Trophoblast cell (in vitro differentiated cells and primary cell): ENCODE measurements at regions not wholly inside any gene's neighbourhood (a gene's known extent, or its start where the extent isn't known, plus 50 kb on each side); places are given as distances from the start of the nearest gene placed in this dataset.

Source experiments
- DNase-seq, 2 donors: peaks; one replicate each; pipeline ENCODE4 v3.0.0-alpha.2; 2016
- H2AFZ ChIP-seq: 2 replicates; pipeline ENCODE4 v1.6.1; 2013; ENCODE audit warnings: low read length, moderate library complexity, mild to moderate bottlenecking; ENCODE audit not compliant: insufficient read depth, poor library complexity
- H2AK5ac ChIP-seq: 2 replicates; pipeline ENCODE4 v1.6.1; 2013; ENCODE audit warnings: mild to moderate bottlenecking, low read length
- H2BK120ac ChIP-seq: 2 replicates; pipeline ENCODE4 v1.6.1; 2013; ENCODE audit warnings: low read length, mild to moderate bottlenecking, moderate library complexity; ENCODE audit not compliant: insufficient read depth, poor library complexity
- H2BK12ac ChIP-seq: 2 replicates; pipeline ENCODE4 v1.6.1; 2013; ENCODE audit warnings: mild to moderate bottlenecking, low read length, moderate library complexity
- H2BK5ac ChIP-seq: 2 replicates; pipeline ENCODE4 v1.6.1; 2013; ENCODE audit warnings: low read length, low read depth, moderate library complexity, mild to moderate bottlenecking; ENCODE audit not compliant: poor library complexity
- H3K14ac ChIP-seq: 2 replicates; pipeline ENCODE4 v1.6.1; 2013; ENCODE audit warnings: mild to moderate bottlenecking, low read length
- H3K18ac ChIP-seq: 2 replicates; pipeline ENCODE4 v1.6.1; 2013; ENCODE audit warnings: mild to moderate bottlenecking, low read length
- H3K23ac ChIP-seq: 2 replicates; pipeline ENCODE4 v1.6.1; 2013; ENCODE audit warnings: low read length
- H3K27ac ChIP-seq: 2 replicates; pipeline ENCODE4 v1.5.1; 2013; ENCODE audit warnings: low read depth, mild to moderate bottlenecking, inconsistent platforms, low read length, moderate library complexity
- H3K27me3 ChIP-seq: 2 replicates; pipeline ENCODE4 v1.6.1; 2013; ENCODE audit warnings: inconsistent platforms, mild to moderate bottlenecking, low read length, moderate library complexity; ENCODE audit not compliant: insufficient read depth
- H3K36me3 ChIP-seq, 2 experiments: 1 replicate in 1 of 2; 2 replicates in 1 of 2; pipeline ENCODE4 v1.6.1; 2013; ENCODE audit warnings: low read length in 2 of 2, mild to moderate bottlenecking in 2 of 2, moderate library complexity in 1 of 2; ENCODE audit not compliant: insufficient read depth in 2 of 2, control insufficient read depth in 1 of 2
- H3K4ac ChIP-seq: 2 replicates; pipeline ENCODE4 v1.6.1; 2013; ENCODE audit warnings: low read depth, mild to moderate bottlenecking, low read length, moderate library complexity
- H3K4me1 ChIP-seq, 2 experiments: 1 replicate in 1 of 2; 2 replicates in 1 of 2; pipeline ENCODE4 v1.6.1; 2013; ENCODE audit warnings: low read length in 2 of 2, mild to moderate bottlenecking in 2 of 2, moderate library complexity in 1 of 2; ENCODE audit not compliant: insufficient read depth in 2 of 2, control insufficient read depth in 1 of 2
- H3K4me2 ChIP-seq: 2 replicates; pipeline ENCODE4 v1.6.1; 2013; ENCODE audit warnings: inconsistent platforms, mild to moderate bottlenecking, low read length, moderate library complexity
- H3K4me3 ChIP-seq: 2 replicates; pipeline ENCODE4 v1.5.1; 2013; ENCODE audit warnings: mild to moderate bottlenecking, low read depth, low read length, inconsistent platforms
- H3K79me1 ChIP-seq: one replicate; pipeline ENCODE4 v1.6.1; 2013; ENCODE audit warnings: low read length
- H3K79me2 ChIP-seq: 2 replicates; pipeline ENCODE4 v1.6.1; 2013; ENCODE audit warnings: low read length, mild to moderate bottlenecking; ENCODE audit not compliant: control insufficient read depth, insufficient read depth, poor library complexity
- H3K9ac ChIP-seq: 2 replicates; pipeline ENCODE4 v1.6.1; 2013; ENCODE audit warnings: mild to moderate bottlenecking, low read length
- H3K9me3 ChIP-seq: 2 replicates; pipeline ENCODE4 v1.6.1; 2013; ENCODE audit warnings: low read depth, mild to moderate bottlenecking, control low read depth, inconsistent platforms, low read length; ENCODE audit not compliant: insufficient read depth
- H4K12ac ChIP-seq: 2 replicates; pipeline ENCODE4 v1.6.1; 2013; ENCODE audit warnings: low read depth, mild to moderate bottlenecking, low read length, moderate library complexity
- H4K8ac ChIP-seq: 2 replicates; pipeline ENCODE4 v1.6.1; 2013; ENCODE audit warnings: low read depth, mild to moderate bottlenecking, low read length, moderate library complexity
- H4K91ac ChIP-seq: one replicate; pipeline ENCODE4 v1.6.1; 2013; ENCODE audit warnings: low read depth, mild to moderate bottlenecking, low read length, moderate library complexity
- WGBS: extraction: QIAGEN DNeasy Blood & Tissue Kit; methylation state at CpG from one replicate; pipeline ENCODE4 v1.1.7; 2013; ENCODE audit warnings: missing lambda C conversion rate; ENCODE audit not compliant: insufficient read length, insufficient coverage; ENCODE audit errors: extremely low coverage; 5-methylcytosine and 5-hydroxymethylcytosine counted together

DNA sequence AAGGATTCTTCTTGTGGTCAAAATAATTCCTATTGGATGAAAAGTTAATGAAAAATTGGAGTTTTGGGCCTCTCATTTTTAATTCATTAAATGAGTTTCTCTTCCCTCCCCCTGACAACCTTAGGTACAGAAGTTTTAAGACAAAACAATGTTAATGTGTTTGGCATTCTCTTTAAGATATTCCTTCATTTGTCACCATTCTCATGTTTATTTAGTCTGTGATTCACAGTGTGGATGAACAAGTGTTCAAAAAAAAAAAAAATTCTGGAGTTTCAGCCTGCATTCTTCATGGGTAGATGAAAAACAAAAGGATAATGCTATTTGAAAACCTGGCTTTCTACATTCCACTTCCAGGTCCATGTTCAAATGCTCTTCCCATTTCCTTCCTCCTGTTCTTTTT is 172.6 kb upstream of the LUZP2 start:
- Histone ChIP-seq H4K8ac (no peak overlapping the region), H3K4ac (no peak overlapping the region), H3K4me2 (no peak overlapping the region), H3K4me3 (no peak overlapping the region), H3K9ac (no peak overlapping the region), H2BK5ac (no peak overlapping the region), H3K79me1 (no peaks in the 10 kb centered on the region), H3K27ac (no peak overlapping the region), H3K23ac (no peak overlapping the region), H4K91ac (no peak overlapping the region), H2BK12ac (no peak overlapping the region), H3K18ac (no peak overlapping the region), H3K14ac (no peak overlapping the region), H4K12ac (no peak overlapping the region), H3K27me3 (no peaks in the 10 kb centered on the region), H2BK120ac (no peak overlapping the region), H2AK5ac (no peak overlapping the region), H3K36me3 (no peaks in the 10 kb centered on the region), H3K9me3 (no peaks in the 10 kb centered on the region), H3K4me1 (no peaks in the 10 kb centered on the region), H2AFZ (no peak overlapping the region), H3K79me2 (no peaks in the 10 kb centered on the region)
- no peak for DNase-seq

DNA sequence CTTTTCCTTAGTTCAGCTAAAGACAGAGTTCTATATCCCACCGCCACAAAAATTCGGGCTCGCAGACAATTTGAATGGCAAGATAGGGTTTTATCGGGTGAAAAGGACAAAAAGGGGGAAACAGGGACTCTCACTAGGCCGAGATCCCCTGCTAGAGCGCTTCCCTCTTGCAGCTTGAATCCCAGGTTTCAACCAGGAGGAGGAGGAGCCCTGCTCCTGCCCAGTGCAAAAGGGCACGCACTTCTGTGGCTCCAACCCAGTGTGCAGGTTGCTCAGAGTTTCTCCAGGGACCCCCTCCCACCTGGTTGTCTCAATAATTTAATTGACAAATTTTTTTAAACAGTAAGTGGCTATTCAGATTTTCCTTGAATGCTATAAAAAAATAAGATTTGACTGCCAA is 152.6 kb upstream of the LUZP2 start:
- no peak overlapping the region for H3K4me2 ChIP-seq
- H3K4me3 ChIP-seq = no peak overlapping the region
- H3K79me1 ChIP-seq = no peaks in the 10 kb centered on the region
- H4K8ac ChIP-seq = no peak overlapping the region
- DNase-seq = no peak
- H3K27me3 ChIP-seq = no peaks in the 10 kb centered on the region
- no peak overlapping the region for H3K23ac ChIP-seq
- H3K27ac ChIP-seq = no peak overlapping the region
- H2AK5ac ChIP-seq = no peak overlapping the region
- no peak overlapping the region for H3K9ac ChIP-seq
- H2BK12ac ChIP-seq = no peak overlapping the region
- H3K4ac ChIP-seq = no peak overlapping the region
- no peaks in the 10 kb centered on the region for H3K79me2 ChIP-seq
- H3K4me1 ChIP-seq = no peaks in the 10 kb centered on the region
- no peak overlapping the region for H4K91ac ChIP-seq
- no CpG with 5 or more reads among the region's 7 CpGs for WGBS
- no peaks in the 10 kb centered on the region for H3K36me3 ChIP-seq
- H2BK5ac ChIP-seq = no peak overlapping the region
- H3K9me3 ChIP-seq = no peaks in the 10 kb centered on the region
- no peak overlapping the region for H3K18ac ChIP-seq
- H4K12ac ChIP-seq = no peak overlapping the region
- no peak overlapping the region for H3K14ac ChIP-seq
- no peak overlapping the region for H2BK120ac ChIP-seq
- no peak overlapping the region for H2AFZ ChIP-seq

DNA sequence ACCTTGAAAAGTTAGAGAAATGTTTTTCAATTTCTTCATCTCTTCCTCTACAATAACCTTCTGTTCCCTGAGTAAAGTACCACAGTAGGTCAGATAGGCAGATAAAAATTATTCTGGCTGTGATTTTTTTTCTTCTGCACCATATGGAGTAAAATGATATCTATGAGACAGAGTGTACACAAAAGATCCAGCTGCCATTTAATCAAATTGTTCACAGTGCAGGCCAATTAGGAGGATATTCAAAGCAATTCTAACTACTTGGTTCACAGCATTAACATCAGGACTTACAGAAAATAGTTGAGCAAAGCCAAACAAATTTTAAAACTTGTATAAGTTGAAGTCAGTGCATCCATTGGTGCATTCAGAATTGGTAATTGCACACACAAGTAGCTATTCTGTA is 147.9 kb upstream of the LUZP2 start:
- H2AFZ ChIP-seq = no peak overlapping the region
- no peak overlapping the region for H3K27ac ChIP-seq
- H3K79me2 ChIP-seq = no peaks in the 10 kb centered on the region
- no peak overlapping the region for H4K12ac ChIP-seq
- H3K9me3 ChIP-seq = no peaks in the 10 kb centered on the region
- no peak overlapping the region for H2AK5ac ChIP-seq
- no peak overlapping the region for H4K91ac ChIP-seq
- H3K36me3 ChIP-seq = no peaks in the 10 kb centered on the region
- H3K23ac ChIP-seq = no peak overlapping the region
- no peak overlapping the region for H3K14ac ChIP-seq
- no peak overlapping the region for H2BK120ac ChIP-seq
- H3K27me3 ChIP-seq = no peaks in the 10 kb centered on the region
- no peak overlapping the region for H3K9ac ChIP-seq
- no peak overlapping the region for H3K4me2 ChIP-seq
- DNase-seq = no peak
- H3K4me3 ChIP-seq = no peak overlapping the region
- H2BK12ac ChIP-seq = no peak overlapping the region
- no peak overlapping the region for H3K18ac ChIP-seq
- H3K79me1 ChIP-seq = no peaks in the 10 kb centered on the region
- no peak overlapping the region for H2BK5ac ChIP-seq
- no peak overlapping the region for H4K8ac ChIP-seq
- H3K4me1 ChIP-seq = no peaks in the 10 kb centered on the region
- H3K4ac ChIP-seq = no peak overlapping the region

- Histone ChIP-seq H3K23ac (no peak overlapping the region), H2BK120ac (no peak overlapping the region), H3K4ac (no peak overlapping the region), H3K9me3 (peaks cover 2% of the 10 kb centered on the region), H3K36me3 (no peaks in the 10 kb centered on the region), H3K79me1 (no peaks in the 10 kb centered on the region), H4K8ac (no peak overlapping the region), H3K4me1 (no peaks in the 10 kb centered on the region), H2AK5ac (no peak overlapping the region), H2BK5ac (no peak overlapping the region), H2AFZ (no peak overlapping the region), H4K91ac (no peak overlapping the region), H3K27me3 (no peaks in the 10 kb centered on the region), H3K4me2 (no peak overlapping the region), H3K9ac (no peak overlapping the region), H3K4me3 (no peak overlapping the region), H2BK12ac (no peak overlapping the region), H3K79me2 (no peaks in the 10 kb centered on the region), H3K18ac (no peak overlapping the region), H3K27ac (no peak overlapping the region), H3K14ac (no peak overlapping the region), H4K12ac (no peak overlapping the region)
- no peak for DNase-seq
- WGBS = no CpG with 5 or more reads among the region's 2 CpGs
Observed at GRCh38 chr11:24351179-24351578, 145.7 kb upstream of the LUZP2 start.

DNA sequence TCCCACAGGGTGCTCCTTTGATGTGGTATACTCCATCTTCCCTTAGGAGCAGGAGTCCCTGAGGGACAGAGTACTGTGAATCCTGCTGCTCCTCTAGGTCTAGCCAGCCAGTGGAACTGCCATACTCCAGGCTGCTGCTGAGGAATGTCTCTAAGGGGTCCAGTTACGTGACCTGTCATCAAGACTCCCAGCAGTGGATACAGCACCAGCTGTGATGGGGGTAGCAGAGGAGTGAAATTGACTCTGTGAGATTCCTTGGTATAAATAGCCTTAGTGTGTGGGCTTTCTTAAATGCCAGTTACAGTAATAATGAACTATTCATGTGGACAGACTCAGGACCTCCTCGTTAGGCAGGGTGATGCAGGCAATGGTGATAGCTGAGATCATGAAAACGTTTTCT is 140.4 kb upstream of the LUZP2 start:
- Histone ChIP-seq H3K79me2 (no peaks in the 10 kb centered on the region), H3K27ac (no peak overlapping the region), H3K27me3 (no peaks in the 10 kb centered on the region), H3K36me3 (no peaks in the 10 kb centered on the region), H3K4me2 (no peak overlapping the region), H3K4me1 (no peaks in the 10 kb centered on the region), H4K8ac (no peak overlapping the region), H3K23ac (no peak overlapping the region), H3K9ac (no peak overlapping the region), H3K14ac (no peak overlapping the region), H2BK120ac (no peak overlapping the region), H4K91ac (no peak overlapping the region), H3K9me3 (peaks cover 2% of the 10 kb centered on the region), H3K4me3 (no peak overlapping the region), H3K18ac (no peak overlapping the region), H2BK5ac (no peak overlapping the region), H2BK12ac (no peak overlapping the region), H4K12ac (no peak overlapping the region), H2AFZ (no peak overlapping the region), H2AK5ac (no peak overlapping the region), H3K79me1 (no peaks in the 10 kb centered on the region), H3K4ac (no peak overlapping the region)
- no peak for DNase-seq
- WGBS = no CpG with 5 or more reads among the region's 3 CpGs
